ENCODE measurements at regions not wholly inside any gene's neighbourhood (a gene's known extent, or its start where the extent isn't known, plus 50 kb on each side); places are given as distances from the start of the nearest gene placed in this dataset.

GRCh38 chr9:78393340-78393739 lies 96.4 kb downstream of the PSAT1 start:
- no peaks in the 10 kb centered on the region for H4K20me1 ChIP-seq (ENCODE audit: low read depth)
- Mint-ChIP-seq H3K9me3 (peaks cover 22% of the 10 kb centered on the region), H3K27me3 (ENCODE audit: insufficient read depth, low read depth) (peaks cover 7% of the 10 kb centered on the region), H3K27ac (no peak overlapping the region), H3K4me1 (peaks cover 19% of the 10 kb centered on the region), H3K36me3 (peaks cover 11% of the 10 kb centered on the region), H3K4me3 (no peak overlapping the region)
- no peak overlapping the region for H3K27ac ChIP-seq
- H3K79me2 ChIP-seq (ENCODE audit: low read depth) = no peaks in the 10 kb centered on the region
- H3K4me1 ChIP-seq = peaks cover 30% of the 10 kb centered on the region
- no peak overlapping the region for H3K4me3 ChIP-seq
- H3K9ac ChIP-seq = no peak overlapping the region
- no peak for DNase-seq (ENCODE audit: low spot score)
- H3K9me3 ChIP-seq (ENCODE audit: low read depth) = peaks cover 11% of the 10 kb centered on the region
- TF ChIP-seq EZH2phosphoT487 (IDR thresholded peaks at IDR 0.05) = no peak
- TF ChIP-seq CTCF (IDR thresholded peaks at IDR 0.05) = no peak
- H3K4me2 ChIP-seq = no peak overlapping the region
- H2AFZ ChIP-seq (replicated peaks) = no peak overlapping the region
- H3F3A ChIP-seq (ENCODE audit: low read depth) = peaks cover 49% of the 10 kb centered on the region
- no peaks in the 10 kb centered on the region for H3K27me3 ChIP-seq
- H3K36me3 ChIP-seq = no peaks in the 10 kb centered on the region

GRCh38 chr9:78393932-78394331 lies 97.0 kb downstream of the PSAT1 start:
- H3K4me2 ChIP-seq = no peak overlapping the region
- H3K27ac ChIP-seq = no peak overlapping the region
- no peaks in the 10 kb centered on the region for H3K79me2 ChIP-seq (ENCODE audit: low read depth)
- H3K4me3 ChIP-seq = no peak overlapping the region
- no peaks in the 10 kb centered on the region for H3K27me3 ChIP-seq
- peaks cover 30% of the 10 kb centered on the region for H3K4me1 ChIP-seq
- no peak overlapping the region for H2AFZ ChIP-seq (replicated peaks)
- H3K27ac Mint-ChIP-seq = no peak overlapping the region
- H3K36me3 ChIP-seq = no peaks in the 10 kb centered on the region
- DNase-seq (ENCODE audit: low spot score) = no peak
- H3K9me3 ChIP-seq (ENCODE audit: low read depth) = peaks cover 11% of the 10 kb centered on the region
- H3F3A ChIP-seq (ENCODE audit: low read depth) = peaks cover 49% of the 10 kb centered on the region
- H3K36me3 Mint-ChIP-seq = peaks cover 10% of the 10 kb centered on the region
- H3K4me3 Mint-ChIP-seq = no peak overlapping the region
- no peak for TF ChIP-seq EZH2 (IDR thresholded peaks at IDR 0.05)
- no peak for TF ChIP-seq EZH2phosphoT487 (IDR thresholded peaks at IDR 0.05)
- TF ChIP-seq CTCF (IDR thresholded peaks at IDR 0.05) = no peak
- H4K20me1 ChIP-seq (ENCODE audit: low read depth) = no peaks in the 10 kb centered on the region
- peaks cover 19% of the 10 kb centered on the region for H3K4me1 Mint-ChIP-seq
- H3K27me3 Mint-ChIP-seq (ENCODE audit: insufficient read depth, low read depth) = peaks cover 6% of the 10 kb centered on the region
- H3K9me3 Mint-ChIP-seq = peaks cover 22% of the 10 kb centered on the region
- no peak overlapping the region for H3K9ac ChIP-seq

- H2AFZ ChIP-seq (replicated peaks) = no peak overlapping the region
- TF ChIP-seq CTCF (IDR thresholded peaks at IDR 0.05) (no peak), EZH2 (IDR thresholded peaks at IDR 0.05) (no peak), EZH2phosphoT487 (IDR thresholded peaks at IDR 0.05) (no peak)
- no peak overlapping the region for H3K4me2 ChIP-seq
- H3K4me1 ChIP-seq = peaks cover 22% of the 10 kb centered on the region
- H3K9me3 Mint-ChIP-seq = peaks cover 22% of the 10 kb centered on the region
- no peaks in the 10 kb centered on the region for H4K20me1 ChIP-seq (ENCODE audit: low read depth)
- H3K27me3 Mint-ChIP-seq (ENCODE audit: insufficient read depth, low read depth) = peaks cover 6% of the 10 kb centered on the region
- peaks cover 38% of the 10 kb centered on the region for H3F3A ChIP-seq (ENCODE audit: low read depth)
- no peak overlapping the region for H3K4me3 ChIP-seq
- H3K79me2 ChIP-seq (ENCODE audit: low read depth) = no peaks in the 10 kb centered on the region
- peaks cover 16% of the 10 kb centered on the region for H3K4me1 Mint-ChIP-seq
- peaks cover 10% of the 10 kb centered on the region for H3K36me3 Mint-ChIP-seq
- H3K4me3 Mint-ChIP-seq = no peak overlapping the region
- no peak overlapping the region for H3K27ac ChIP-seq
- peaks cover 11% of the 10 kb centered on the region for H3K9me3 ChIP-seq (ENCODE audit: low read depth)
- DNase-seq (ENCODE audit: low spot score) = no peak
- no peak overlapping the region for H3K27ac Mint-ChIP-seq
- H3K36me3 ChIP-seq = no peaks in the 10 kb centered on the region
- no peaks in the 10 kb centered on the region for H3K27me3 ChIP-seq
- no peak overlapping the region for H3K9ac ChIP-seq
These were observed 99.2 kb downstream of the PSAT1 start for GRCh38 chr9:78396087-78396486.
